HCT116 (cell line): ENCODE measurements at regions not wholly inside any gene's neighbourhood (a gene's known extent, or its start where the extent isn't known, plus 50 kb on each side); places are given as distances from the start of the nearest gene placed in this dataset.

Experiments
- ATF3 ChIP-seq: IDR thresholded peaks from 2 replicates; pipeline ENCODE4 v1.6.1; 2012
- CTCF ChIP-seq, 3 experiments: fragments of 200-600 bp in 1 of 3; sonication (generic) in 1 of 3; IDR thresholded peaks in 2 of 3; conservative IDR thresholded peaks in 1 of 3; 2 replicates each; pipeline ENCODE4 v1.5.1; 2012 to 2017; ENCODE audit warnings: low read depth in 2 of 3, low read length in 2 of 3, antibody characterized with exemption in 1 of 3, borderline replicate concordance in 1 of 3, control low read depth in 1 of 3, mild to moderate bottlenecking in 1 of 3, mixed read lengths in 1 of 3, mixed run types in 1 of 3, moderate library complexity in 1 of 3; ENCODE audit not compliant: insufficient read depth in 1 of 3
- EZH2 ChIP-seq: fragments of 200-600 bp; sonication (generic); IDR thresholded peaks from 2 replicates; pipeline ENCODE4 v1.6.1; 2017; ENCODE audit warnings: antibody characterized with exemption, mixed run types
- EZH2phosphoT487 ChIP-seq: fragments of 200-600 bp; IDR thresholded peaks from 2 replicates; pipeline ENCODE4 v1.6.1; 2018; ENCODE audit warnings: antibody characterized with exemption, borderline replicate concordance
- JUND ChIP-seq: IDR thresholded peaks from 2 replicates; pipeline ENCODE4 v1.6.1; 2012
- POLR2A ChIP-seq: IDR thresholded peaks from 2 replicates; pipeline ENCODE4 v1.7.0; 2011; ENCODE audit warnings: borderline replicate concordance; ENCODE audit not compliant: insufficient read depth, insufficient read length; ENCODE audit errors: extremely low read depth
- POLR2AphosphoS5 ChIP-seq: IDR thresholded peaks from 2 replicates; pipeline ENCODE4 v1.6.1; 2011; ENCODE audit warnings: mild to moderate bottlenecking, low read depth, low read length, moderate library complexity
- REST ChIP-seq: IDR thresholded peaks from 2 replicates; pipeline ENCODE4 v1.6.1; 2012; ENCODE audit warnings: low read depth
- SP1 ChIP-seq: IDR thresholded peaks from 2 replicates; pipeline ENCODE4 v1.6.1; 2012; ENCODE audit warnings: low read depth
- YY1 ChIP-seq: IDR thresholded peaks from 2 replicates; pipeline ENCODE4 v1.6.1; 2011; ENCODE audit warnings: low read length, low read depth, moderate library complexity, mild to moderate bottlenecking; ENCODE audit not compliant: insufficient replicate concordance; ENCODE audit errors: extremely low read depth
- ZBTB33 ChIP-seq: IDR thresholded peaks from 2 replicates; pipeline ENCODE4 v1.6.1; 2011; ENCODE audit warnings: mild to moderate bottlenecking, low read length, moderate library complexity; ENCODE audit not compliant: insufficient replicate concordance; ENCODE audit errors: extremely low read depth

GRCh38 chr21:16792101-16792500, 720.7 kb upstream of the CXADR start:
- TF ChIP-seq EZH2 = no peak
- TF ChIP-seq POLR2A = no peak
- TF ChIP-seq CTCF (IDR thresholded peaks at IDR 0.05 in 2 of 3, conservative IDR thresholded peaks at IDR 0.05 in 1 of 3; ENCODE audit: borderline replicate concordance in 1 of 3, insufficient read depth in 1 of 3, low read depth in 2 of 3, low read length in 2 of 3) = no peak
- no peak for TF ChIP-seq ATF3
- no peak for TF ChIP-seq POLR2AphosphoS5
- TF ChIP-seq SP1 = no peak
- no peak for TF ChIP-seq EZH2phosphoT487
- no peak for TF ChIP-seq REST
- TF ChIP-seq JUND = no peak
- no peak for TF ChIP-seq ZBTB33
- TF ChIP-seq YY1 = no peak
